HCT116 (cell line): ENCODE measurements at regions not wholly inside any gene's neighbourhood (a gene's known extent, or its start where the extent isn't known, plus 50 kb on each side); places are given as distances from the start of the nearest gene placed in this dataset.

ENCODE experiments used
- ATAC-seq: fragments of 200-7000 bp; cut with Tn5 transposase; 2 replicates; pipeline ENCODE4 v1.9.1; 2020; ENCODE audit warnings: mild to moderate bottlenecking, moderate library complexity
- BruUV-seq: library from RNA; stranded (reverse); fragments of 400-500 nt; replicated peaks from 2 replicates; lab custom pipeline; 2021; lab: Mats Ljungman, UMichigan
- CTCF ChIA-PET: fragments of 300-600 bp; sonication (Branson Sonifier 250); formaldehyde crosslinking; loops from one replicate; lab custom pipeline; 2021; ENCODE audit warnings: antibody characterized with exemption; lab: Charles Lee
- POLR2A ChIA-PET: fragments of 300-600, 350-600 bp; sonication (Branson Sonifier 250); formaldehyde crosslinking; loops from one replicate; lab custom pipeline; 2021; ENCODE audit warnings: antibody characterized with exemption; lab: Charles Lee
- RAD21 ChIA-PET, 2 experiments: fragments of 300-600 bp; sonication (Branson Sonifier 250); formaldehyde crosslinking; loops; one replicate each; lab custom pipeline; 2023; ENCODE audit warnings: low total read pairs in 2 of 2; ENCODE audit not compliant: uncharacterized antibody in 2 of 2, unreplicated experiment in 2 of 2, low non-redundant PET in 1 of 2; lab: Charles Lee
- DNase-seq: peaks from one replicate; pipeline ENCODE4 v3.0.0-alpha.2; 2010; ENCODE audit warnings: low read depth, low spot score
- H2AFZ ChIP-seq: fragments of 200-600 bp; shearing (Covaris generic), sonication (generic); 2 replicates; pipeline ENCODE4 v1.6.1; 2017; ENCODE audit warnings: low read depth, mixed run types, mixed read lengths, antibody characterized with exemption, low read length; ENCODE audit not compliant: poor library complexity, severe bottlenecking
- H3K27ac ChIP-seq: 2 replicates; pipeline ENCODE4 v1.5.1; 2012; ENCODE audit warnings: low read depth, low read length
- H3K27me3 ChIP-seq: fragments of 200-600 bp; sonication (generic); 2 replicates; pipeline ENCODE4 v1.6.1; 2016; ENCODE audit warnings: mixed run types, low read length, mixed read lengths; ENCODE audit not compliant: insufficient read depth
- H3K36me3 ChIP-seq, 2 experiments: fragments of 200-500 bp in 1 of 2; fragments of 200-600 bp in 1 of 2; sonication (Bioruptor generic) in 1 of 2; sonication (generic) in 1 of 2; 2 replicates each; pipeline versions ENCODE4 v1.5.1 to v1.6.1; 2014 to 2016; ENCODE audit warnings: low read length in 2 of 2, inconsistent platforms in 1 of 2, mixed read lengths in 1 of 2, mixed run types in 1 of 2; ENCODE audit not compliant: insufficient read depth in 2 of 2, control insufficient read depth in 1 of 2
- H3K4me1 ChIP-seq, 2 experiments: fragments of 200-600 bp in 1 of 2; sonication (generic) in 1 of 2; 2 replicates each; pipeline versions ENCODE4 v1.5.1 to v1.6.1; 2012 to 2017; ENCODE audit warnings: low read length in 2 of 2, inconsistent platforms in 1 of 2, mild to moderate bottlenecking in 1 of 2, mixed read lengths in 1 of 2, mixed run types in 1 of 2, moderate library complexity in 1 of 2; ENCODE audit not compliant: insufficient read depth in 2 of 2, control insufficient read depth in 1 of 2
- H3K4me2 ChIP-seq: fragments of 200-600 bp; sonication (generic); 2 replicates; pipeline ENCODE4 v1.6.1; 2017; ENCODE audit warnings: mixed run types, low read length, mixed read lengths
- H3K4me3 ChIP-seq, 2 experiments: fragments of 200-600 bp in 1 of 2; sonication (generic) in 1 of 2; replicated peaks in 1 of 2; 2 replicates each; pipeline ENCODE4 v1.5.1; 2011 to 2016; ENCODE audit warnings: low read length in 2 of 2, control low read depth in 1 of 2, low read depth in 1 of 2, mild to moderate bottlenecking in 1 of 2, mixed read lengths in 1 of 2, mixed run types in 1 of 2
- H3K79me2 ChIP-seq: fragments of 200-600 bp; sonication (generic); 2 replicates; pipeline ENCODE4 v1.6.1; 2017; ENCODE audit warnings: mild to moderate bottlenecking, mixed run types, low read length, moderate library complexity, mixed read lengths; ENCODE audit not compliant: insufficient read depth
- H3K9ac ChIP-seq: fragments of 200-600 bp; sonication (generic); 2 replicates; pipeline ENCODE4 v1.6.1; 2016; ENCODE audit warnings: low read length, mixed read lengths
- H3K9me2 ChIP-seq: fragments of 200-600 bp; sonication (generic), shearing (Covaris generic); 2 replicates; pipeline ENCODE4 v1.6.1; 2017; ENCODE audit warnings: mixed run types, mild to moderate bottlenecking, moderate library complexity; ENCODE audit not compliant: insufficient read depth
- H3K9me3 ChIP-seq, 2 experiments: fragments of 200-500 bp in 1 of 2; fragments of 200-600 bp in 1 of 2; sonication (Bioruptor generic) in 1 of 2; sonication (generic) in 1 of 2; 2 replicates each; pipeline ENCODE4 v1.6.1; 2014 to 2017; ENCODE audit warnings: low read length in 2 of 2, mixed read lengths in 2 of 2, inconsistent platforms in 1 of 2, low read depth in 1 of 2, mild to moderate bottlenecking in 1 of 2, mixed run types in 1 of 2, moderate library complexity in 1 of 2; ENCODE audit not compliant: control insufficient read depth in 1 of 2, insufficient read depth in 1 of 2
- H4K20me1 ChIP-seq: fragments of 200-600 bp; sonication (generic), shearing (Covaris generic); 2 replicates; pipeline ENCODE4 v1.6.1; 2017; ENCODE audit warnings: mixed run types, mild to moderate bottlenecking, moderate library complexity; ENCODE audit not compliant: insufficient read depth
- CBX3 ChIP-seq: IDR thresholded peaks from 2 replicates; pipeline ENCODE4 v1.6.1; 2012; ENCODE audit warnings: low read depth
- EGR1 ChIP-seq: IDR thresholded peaks from 2 replicates; pipeline ENCODE4 v1.6.1; 2012; ENCODE audit warnings: low read depth
- ELF1 ChIP-seq: IDR thresholded peaks from 2 replicates; pipeline ENCODE4 v1.6.1; 2012; ENCODE audit warnings: low read depth, borderline replicate concordance
- EZH2 ChIP-seq: fragments of 200-600 bp; sonication (generic); IDR thresholded peaks from 2 replicates; pipeline ENCODE4 v1.6.1; 2017; ENCODE audit warnings: antibody characterized with exemption, mixed run types
- SP1 ChIP-seq: IDR thresholded peaks from 2 replicates; pipeline ENCODE4 v1.6.1; 2012; ENCODE audit warnings: low read depth
- ZFX ChIP-seq: fragments of 450-650 bp; IDR thresholded peaks from 2 replicates; pipeline ENCODE4 v1.6.1; 2017
- ZNF274 ChIP-seq: fragments of 200-500 bp; sonication (Bioruptor generic); IDR thresholded peaks from 2 replicates; pipeline ENCODE4 v1.6.1; 2014; ENCODE audit warnings: mild to moderate bottlenecking, low read depth, low read length, inconsistent platforms
- intact Hi-C: fragments of 100-400 bp; cut with micrococcal nuclease; formaldehyde crosslinking; loops from 2 replicates; pipeline ENCODE4 v1.10.0; 2022
- TF ChIP-seq, protein P1 (sequence below): IDR thresholded peaks from 2 replicates; pipeline ENCODE4 v1.6.1; 2012
- TF ChIP-seq, protein P2 (sequence below): IDR thresholded peaks from 2 replicates; pipeline ENCODE4 v1.6.1; 2012; ENCODE audit warnings: low read depth

DNA sequence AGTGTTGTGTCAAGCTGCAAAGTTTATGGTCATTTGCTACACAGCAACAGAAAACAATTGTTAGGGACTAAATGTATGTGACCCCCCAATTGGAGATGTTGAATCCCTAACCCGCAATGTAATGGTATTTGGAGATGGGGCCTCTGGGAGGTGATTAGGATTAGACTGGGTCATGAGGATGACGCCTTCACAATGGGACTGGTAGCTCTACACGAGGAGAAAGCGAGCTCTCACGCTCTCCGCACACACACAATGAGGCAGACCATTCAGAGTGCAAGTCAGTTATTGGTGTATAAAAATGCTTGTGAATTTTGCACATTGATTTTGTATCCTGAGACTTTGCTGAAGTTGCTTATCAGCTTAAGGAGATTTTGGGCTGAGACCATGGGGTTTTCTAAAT, 116.9 kb upstream of the NSMCE3 start:
- no peak for DNase-seq
- Histone ChIP-seq H3K79me2 (no peaks in the 10 kb centered on the region), H3K36me3 (no peaks in the 10 kb centered on the region), H3K4me3 (no peak overlapping the region), H4K20me1 (no peaks in the 10 kb centered on the region), H3K9me2 (no peaks in the 10 kb centered on the region), H3K27me3 (peaks cover 4% of the 10 kb centered on the region; the same call in 1 of the 2 replicates), H3K4me1 (no peaks in the 10 kb centered on the region), H3K9ac (no peak overlapping the region), H3K27ac (no peak overlapping the region), H2AFZ (no peak overlapping the region), H3K9me3 (no peaks in the 10 kb centered on the region), H3K4me2 (no peak overlapping the region)
- CTCF ChIA-PET, result no interaction called here
- ATAC-seq, result no peak
- POLR2A ChIA-PET, result no interaction called here
- intact Hi-C loops, result loop anchor here (10.0 kb wide), 1 partner anchor 62 kb away; no protein-coding TSS in a partner anchor
- TF ChIP-seq CBX3 (no peak), SP1 (no peak), ELF1 (no peak), ZFX (no peak)
- BruUV-seq, result no TSS peak
- RAD21 ChIA-PET, result no interaction called here

DNA sequence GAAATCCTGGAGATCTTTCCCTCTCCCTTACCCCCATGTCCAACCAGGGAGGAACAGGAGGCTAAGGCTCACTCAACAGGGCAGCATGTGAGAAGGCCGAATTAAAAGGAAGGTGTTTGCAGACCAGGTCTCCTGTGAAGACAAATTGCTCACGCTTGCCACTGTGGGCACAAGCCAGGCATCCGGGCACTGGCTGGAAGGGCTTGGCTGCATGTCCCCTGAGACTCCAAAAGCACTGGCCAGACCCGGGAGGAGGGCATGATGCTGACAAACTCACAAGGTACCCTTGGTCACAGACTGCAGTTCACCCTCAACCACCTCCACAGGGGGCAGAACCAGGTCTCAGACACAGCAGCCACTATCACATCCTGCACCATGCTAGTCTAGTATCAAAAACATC, 113.7 kb upstream of the NSMCE3 start:
- no peak overlapping the region for H3K27ac ChIP-seq
- no peak overlapping the region for H2AFZ ChIP-seq
- no peak for DNase-seq
- ATAC-seq, result no peak
- no TSS peak for BruUV-seq
- H3K27me3 ChIP-seq, result peaks cover 3% of the 10 kb centered on the region
- intact Hi-C loops, result loop anchor here (10.0 kb wide), 1 partner anchor 59 kb away; no protein-coding TSS in a partner anchor
- no peak overlapping the region for H3K9ac ChIP-seq
- no peak overlapping the region for H3K4me3 ChIP-seq
- TF ChIP-seq ZNF274 (no peak), EZH2 (no peak), EGR1 (no peak)
- TF ChIP-seq, protein P1, sequence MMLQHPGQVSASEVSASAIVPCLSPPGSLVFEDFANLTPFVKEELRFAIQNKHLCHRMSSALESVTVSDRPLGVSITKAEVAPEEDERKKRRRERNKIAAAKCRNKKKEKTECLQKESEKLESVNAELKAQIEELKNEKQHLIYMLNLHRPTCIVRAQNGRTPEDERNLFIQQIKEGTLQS, result no peak
- TF ChIP-seq, protein P2, sequence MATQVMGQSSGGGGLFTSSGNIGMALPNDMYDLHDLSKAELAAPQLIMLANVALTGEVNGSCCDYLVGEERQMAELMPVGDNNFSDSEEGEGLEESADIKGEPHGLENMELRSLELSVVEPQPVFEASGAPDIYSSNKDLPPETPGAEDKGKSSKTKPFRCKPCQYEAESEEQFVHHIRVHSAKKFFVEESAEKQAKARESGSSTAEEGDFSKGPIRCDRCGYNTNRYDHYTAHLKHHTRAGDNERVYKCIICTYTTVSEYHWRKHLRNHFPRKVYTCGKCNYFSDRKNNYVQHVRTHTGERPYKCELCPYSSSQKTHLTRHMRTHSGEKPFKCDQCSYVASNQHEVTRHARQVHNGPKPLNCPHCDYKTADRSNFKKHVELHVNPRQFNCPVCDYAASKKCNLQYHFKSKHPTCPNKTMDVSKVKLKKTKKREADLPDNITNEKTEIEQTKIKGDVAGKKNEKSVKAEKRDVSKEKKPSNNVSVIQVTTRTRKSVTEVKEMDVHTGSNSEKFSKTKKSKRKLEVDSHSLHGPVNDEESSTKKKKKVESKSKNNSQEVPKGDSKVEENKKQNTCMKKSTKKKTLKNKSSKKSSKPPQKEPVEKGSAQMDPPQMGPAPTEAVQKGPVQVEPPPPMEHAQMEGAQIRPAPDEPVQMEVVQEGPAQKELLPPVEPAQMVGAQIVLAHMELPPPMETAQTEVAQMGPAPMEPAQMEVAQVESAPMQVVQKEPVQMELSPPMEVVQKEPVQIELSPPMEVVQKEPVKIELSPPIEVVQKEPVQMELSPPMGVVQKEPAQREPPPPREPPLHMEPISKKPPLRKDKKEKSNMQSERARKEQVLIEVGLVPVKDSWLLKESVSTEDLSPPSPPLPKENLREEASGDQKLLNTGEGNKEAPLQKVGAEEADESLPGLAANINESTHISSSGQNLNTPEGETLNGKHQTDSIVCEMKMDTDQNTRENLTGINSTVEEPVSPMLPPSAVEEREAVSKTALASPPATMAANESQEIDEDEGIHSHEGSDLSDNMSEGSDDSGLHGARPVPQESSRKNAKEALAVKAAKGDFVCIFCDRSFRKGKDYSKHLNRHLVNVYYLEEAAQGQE, result no peak
- ChIA-PET CTCF (no interaction called here), RAD21 (no interaction called here), POLR2A (no interaction called here)
- H3K79me2 ChIP-seq, result no peaks in the 10 kb centered on the region
- no peak overlapping the region for H3K4me2 ChIP-seq
- no peaks in the 10 kb centered on the region for H4K20me1 ChIP-seq
- H3K9me3 ChIP-seq, result no peaks in the 10 kb centered on the region
- no peaks in the 10 kb centered on the region for H3K9me2 ChIP-seq
- no peaks in the 10 kb centered on the region for H3K36me3 ChIP-seq
- no peaks in the 10 kb centered on the region for H3K4me1 ChIP-seq
